ENCODE measurements at regions not wholly inside any gene's neighbourhood (a gene's known extent, or its start where the extent isn't known, plus 50 kb on each side); places are given as distances from the start of the nearest gene placed in this dataset.

GRCh38 chr5:173383711-173384110 lies 55.5 kb upstream of the STC2 start:
- DNase-seq (ENCODE audit: low spot score): no peak
- ChIA-PET CTCF (no interaction called here), POLR2A (ENCODE audit: low non-redundant PET) (no interaction called here)
- intact Hi-C loops (cut with micrococcal nuclease; ENCODE audit: unreplicated experiment): no loop called here
- no TSS peak for BruUV-seq (replicated peaks)
- Histone ChIP-seq H3K27me3 (replicated peaks; ENCODE audit: insufficient read depth, low read depth, low read length, poor library complexity) (no peaks in the 10 kb centered on the region), H3K27ac (ENCODE audit: low read depth, low read length, poor library complexity, severe bottlenecking) (no peak overlapping the region), H3K9me3 (ENCODE audit: low read depth, low read length, poor library complexity, severe bottlenecking) (no peaks in the 10 kb centered on the region), H3K4me1 (ENCODE audit: insufficient read depth, low read length, poor library complexity, severe bottlenecking) (no peaks in the 10 kb centered on the region), H3K36me3 (ENCODE audit: insufficient read depth, low read length, poor library complexity, severe bottlenecking) (no peaks in the 10 kb centered on the region), H3K4me3 (ENCODE audit: low read depth, low read length, poor library complexity, severe bottlenecking) (no peak overlapping the region)
- no peak for TF ChIP-seq EZH2 (IDR thresholded peaks at IDR 0.05; ENCODE audit: borderline replicate concordance, low read depth, low read length, poor library complexity, severe bottlenecking)
- TF ChIP-seq, protein P1, sequence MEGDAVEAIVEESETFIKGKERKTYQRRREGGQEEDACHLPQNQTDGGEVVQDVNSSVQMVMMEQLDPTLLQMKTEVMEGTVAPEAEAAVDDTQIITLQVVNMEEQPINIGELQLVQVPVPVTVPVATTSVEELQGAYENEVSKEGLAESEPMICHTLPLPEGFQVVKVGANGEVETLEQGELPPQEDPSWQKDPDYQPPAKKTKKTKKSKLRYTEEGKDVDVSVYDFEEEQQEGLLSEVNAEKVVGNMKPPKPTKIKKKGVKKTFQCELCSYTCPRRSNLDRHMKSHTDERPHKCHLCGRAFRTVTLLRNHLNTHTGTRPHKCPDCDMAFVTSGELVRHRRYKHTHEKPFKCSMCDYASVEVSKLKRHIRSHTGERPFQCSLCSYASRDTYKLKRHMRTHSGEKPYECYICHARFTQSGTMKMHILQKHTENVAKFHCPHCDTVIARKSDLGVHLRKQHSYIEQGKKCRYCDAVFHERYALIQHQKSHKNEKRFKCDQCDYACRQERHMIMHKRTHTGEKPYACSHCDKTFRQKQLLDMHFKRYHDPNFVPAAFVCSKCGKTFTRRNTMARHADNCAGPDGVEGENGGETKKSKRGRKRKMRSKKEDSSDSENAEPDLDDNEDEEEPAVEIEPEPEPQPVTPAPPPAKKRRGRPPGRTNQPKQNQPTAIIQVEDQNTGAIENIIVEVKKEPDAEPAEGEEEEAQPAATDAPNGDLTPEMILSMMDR (conservative IDR thresholded peaks at IDR 0.05; ENCODE audit: low read depth, low read length): no peak

DNA sequence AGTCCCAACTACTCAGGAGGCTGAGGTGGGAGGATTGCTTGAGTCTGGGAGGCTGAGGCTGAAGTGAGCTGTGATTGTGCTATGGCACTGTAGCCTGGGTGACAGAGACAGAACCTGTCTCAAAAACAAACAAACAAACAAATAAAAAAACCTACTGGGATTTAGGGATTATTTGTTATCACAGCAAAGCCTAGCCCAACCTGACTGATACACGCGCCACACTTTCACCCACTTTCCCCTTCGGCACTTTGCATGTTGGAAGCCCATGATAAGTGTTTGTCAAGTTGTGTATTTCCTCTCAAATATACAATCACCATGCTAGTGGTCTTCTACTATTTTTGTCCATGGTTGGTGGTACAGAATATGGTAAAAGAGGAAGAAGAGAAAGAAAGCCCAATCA lies 50.5 kb upstream of the STC2 start:
- CTCF ChIA-PET: no interaction called here
- POLR2A ChIA-PET (ENCODE audit: low non-redundant PET): no interaction called here
- Histone ChIP-seq H3K4me3 (ENCODE audit: low read depth, low read length, poor library complexity, severe bottlenecking) (no peak overlapping the region), H3K27ac (ENCODE audit: low read depth, low read length, poor library complexity, severe bottlenecking) (no peak overlapping the region), H3K4me1 (ENCODE audit: insufficient read depth, low read length, poor library complexity, severe bottlenecking) (no peaks in the 10 kb centered on the region), H3K27me3 (replicated peaks; ENCODE audit: insufficient read depth, low read depth, low read length, poor library complexity) (no peaks in the 10 kb centered on the region), H3K36me3 (ENCODE audit: insufficient read depth, low read length, poor library complexity, severe bottlenecking) (no peaks in the 10 kb centered on the region), H3K9me3 (ENCODE audit: low read depth, low read length, poor library complexity, severe bottlenecking) (no peaks in the 10 kb centered on the region)
- BruUV-seq (replicated peaks): no TSS peak
- intact Hi-C loops (cut with micrococcal nuclease; ENCODE audit: unreplicated experiment): no loop called here
- TF ChIP-seq, protein P1 (conservative IDR thresholded peaks at IDR 0.05; ENCODE audit: low read depth, low read length): no peak
- no peak for TF ChIP-seq EZH2 (IDR thresholded peaks at IDR 0.05; ENCODE audit: borderline replicate concordance, low read depth, low read length, poor library complexity, severe bottlenecking)
- DNase-seq (ENCODE audit: low spot score): no peak
